Skeletal muscle cell (primary cell): ENCODE measurements at regions not wholly inside any gene's neighbourhood (a gene's known extent, or its start where the extent isn't known, plus 50 kb on each side); places are given as distances from the start of the nearest gene placed in this dataset.

Source experiments
- DNase-seq: peaks from one replicate; pipeline ENCODE4 v3.0.0-alpha.2; 2010; ENCODE audit warnings: low read depth
- H3K4me3 ChIP-seq: 2 replicates; pipeline ENCODE4 v1.5.1; 2011; ENCODE audit warnings: low read depth, mild to moderate bottlenecking, control low read depth, low read length, moderate library complexity

- no peak for DNase-seq
- H3K4me3 ChIP-seq, result no peak overlapping the region
These were observed 728.6 kb downstream of the TRIML1 start for GRCh38 chr4:188867796-188868195.

GRCh38 chr4:188869581-188869980 is 730.3 kb downstream of the TRIML1 start:
- DNase-seq, result peak; percentile 27
- no peak overlapping the region for H3K4me3 ChIP-seq

- DNase-seq, result no peak
- H3K4me3 ChIP-seq, result no peak overlapping the region
These were observed 733.6 kb downstream of the TRIML1 start for GRCh38 chr4:188872809-188873208.

- no peak for DNase-seq
- H3K4me3 ChIP-seq, result no peak overlapping the region
These were observed 737.6 kb downstream of the TRIML1 start for GRCh38 chr4:188876881-188877280.

GRCh38 chr4:188879598-188879997 is 740.4 kb downstream of the TRIML1 start:
- H3K4me3 ChIP-seq, result no peak overlapping the region
- DNase-seq, result no peak

- DNase-seq, result no peak
- H3K4me3 ChIP-seq, result no peak overlapping the region
These were observed 748.7 kb downstream of the TRIML1 start for GRCh38 chr4:188887905-188888304.

GRCh38 chr4:188892837-188893236 is 753.6 kb downstream of the TRIML1 start:
- no peak for DNase-seq
- H3K4me3 ChIP-seq, result no peak overlapping the region

GRCh38 chr4:188903986-188904385 is 764.7 kb downstream of the TRIML1 start:
- H3K4me3 ChIP-seq, result no peak overlapping the region
- DNase-seq, result no peak

GRCh38 chr4:188904617-188905016 is 765.4 kb downstream of the TRIML1 start:
- H3K4me3 ChIP-seq, result no peak overlapping the region
- no peak for DNase-seq

- no peak overlapping the region for H3K4me3 ChIP-seq
- DNase-seq, result no peak
These were observed 766.0 kb downstream of the TRIML1 start for GRCh38 chr4:188905248-188905647.

GRCh38 chr4:188911199-188911598 is 772.0 kb downstream of the TRIML1 start:
- no peak overlapping the region for H3K4me3 ChIP-seq
- no peak for DNase-seq

GRCh38 chr4:188911707-188912106 is 772.5 kb downstream of the TRIML1 start:
- no peak for DNase-seq
- H3K4me3 ChIP-seq, result no peak overlapping the region

GRCh38 chr4:188915175-188915574 is 775.9 kb downstream of the TRIML1 start:
- no peak for DNase-seq
- H3K4me3 ChIP-seq, result no peak overlapping the region

- H3K4me3 ChIP-seq, result no peak overlapping the region
- no peak for DNase-seq
These were observed 779.5 kb downstream of the TRIML1 start for GRCh38 chr4:188918787-188919186.

- no peak for DNase-seq
- no peak overlapping the region for H3K4me3 ChIP-seq
These were observed 791.6 kb downstream of the TRIML1 start for GRCh38 chr4:188930822-188931221.

GRCh38 chr4:188934320-188934962 is 795.2 kb downstream of the TRIML1 start:
- no peak overlapping the region for H3K4me3 ChIP-seq
- peak; percentile 54 for DNase-seq

- no peak overlapping the region for H3K4me3 ChIP-seq
- peak; percentile 97 for DNase-seq
These were observed 802.4 kb downstream of the TRIML1 start for GRCh38 chr4:188941524-188942119.

- no peak for DNase-seq
- no peak overlapping the region for H3K4me3 ChIP-seq
These were observed 803.4 kb downstream of the TRIML1 start for GRCh38 chr4:188942606-188943005.

GRCh38 chr4:188949596-188949995 is 810.4 kb downstream of the TRIML1 start:
- no peak overlapping the region for H3K4me3 ChIP-seq
- no peak for DNase-seq

- no peak for DNase-seq
- no peak overlapping the region for H3K4me3 ChIP-seq
These were observed 815.8 kb downstream of the TRIML1 start for GRCh38 chr4:188955066-188955465.

GRCh38 chr4:188956566-188956965 is 817.3 kb downstream of the TRIML1 start:
- no peak for DNase-seq
- no peak overlapping the region for H3K4me3 ChIP-seq
